Panc1 (cell line): ENCODE measurements at regions not wholly inside any gene's neighbourhood (a gene's known extent, or its start where the extent isn't known, plus 50 kb on each side); places are given as distances from the start of the nearest gene placed in this dataset.

Experiments used
- ATAC-seq: fragments of 200-7000 bp; cut with Tn5 transposase; 2 replicates; pipeline ENCODE4 v1.9.1; 2020; ENCODE audit warnings: mild to moderate bottlenecking, moderate library complexity
- BruUV-seq: library from RNA; stranded (reverse); fragments of 400-500 nt; replicated peaks from 2 replicates; lab custom pipeline; 2021; lab: Mats Ljungman, UMichigan
- CTCF ChIA-PET: fragments of 300-600 bp; sonication (Branson Sonifier 250); formaldehyde crosslinking; loops from one replicate; lab custom pipeline; 2022; ENCODE audit warnings: antibody characterized with exemption; lab: Charles Lee
- POLR2A ChIA-PET: fragments of 300-600 bp; sonication (Branson Sonifier 250); formaldehyde crosslinking; loops from one replicate; lab custom pipeline; 2022; ENCODE audit warnings: antibody characterized with exemption; lab: Charles Lee
- DNase-seq: peaks from one replicate; pipeline ENCODE4 v3.0.0-alpha.2; 2010; ENCODE audit warnings: low read depth, low spot score
- H3K27ac ChIP-seq: 2 replicates; pipeline ENCODE4 v1.5.1; 2011; ENCODE audit warnings: mild to moderate bottlenecking, low read length, inconsistent platforms
- H3K27me3 ChIP-seq: fragments of 200-500 bp; sonication (Bioruptor generic); 2 replicates; pipeline ENCODE4 v1.6.0; 2014; ENCODE audit warnings: low read length, inconsistent platforms; ENCODE audit not compliant: control insufficient read depth, insufficient read depth
- H3K36me3 ChIP-seq: fragments of 200-500 bp; sonication (Bioruptor generic); 2 replicates; pipeline ENCODE4 v1.5.1; 2014; ENCODE audit warnings: inconsistent platforms, mild to moderate bottlenecking, low read length, moderate library complexity; ENCODE audit not compliant: control insufficient read depth, insufficient read depth
- H3K4me1 ChIP-seq: 2 replicates; pipeline ENCODE4 v1.5.1; 2011; ENCODE audit warnings: inconsistent platforms, mild to moderate bottlenecking, low read length, moderate library complexity; ENCODE audit not compliant: control insufficient read depth, insufficient read depth
- H3K4me3 ChIP-seq, 2 experiments: 2 replicates each; pipeline ENCODE4 v1.5.1; 2011 to 2012; ENCODE audit warnings: low read depth in 2 of 2, low read length in 2 of 2, mild to moderate bottlenecking in 2 of 2, inconsistent platforms in 1 of 2, moderate library complexity in 1 of 2
- H3K9me3 ChIP-seq: fragments of 200-500 bp; sonication (Bioruptor generic); 2 replicates; pipeline ENCODE4 v1.5.1; 2014; ENCODE audit warnings: low read depth, mild to moderate bottlenecking, inconsistent platforms, low read length, moderate library complexity; ENCODE audit not compliant: control insufficient read depth, insufficient read depth
- CTCF ChIP-seq: fragments of 450-650 bp; IDR thresholded peaks from 2 replicates; pipeline ENCODE4 v1.5.1; 2017; ENCODE audit warnings: mild to moderate bottlenecking
- POLR2AphosphoS5 ChIP-seq: IDR thresholded peaks from 2 replicates; pipeline ENCODE4 v1.6.1; 2012; ENCODE audit warnings: mild to moderate bottlenecking, low read depth, low read length, moderate library complexity
- SIN3A ChIP-seq: IDR thresholded peaks from 2 replicates; pipeline ENCODE4 v1.6.1; 2012; ENCODE audit warnings: low read depth, mild to moderate bottlenecking, low read length, moderate library complexity, borderline replicate concordance; ENCODE audit not compliant: insufficient read depth
- TCF7L2 ChIP-seq: IDR thresholded peaks from 2 replicates; pipeline ENCODE4 v1.6.1; 2011; ENCODE audit warnings: mild to moderate bottlenecking, low read depth, low read length, inconsistent platforms
- in situ Hi-C: cut with HindIII; loops from 2 replicates; pipeline ENCODE4 v1.10.0; 2016; ENCODE audit warnings: low sequenced_read_pairs, low pct_unique_long_range_greater_than_20kb
- intact Hi-C: fragments of 100-400 bp; cut with micrococcal nuclease; formaldehyde crosslinking; loops from one replicate; pipeline ENCODE4 v1.10.0; 2022; ENCODE audit not compliant: unreplicated experiment
- TF ChIP-seq, protein P1 (sequence below), 2 experiments: IDR thresholded peaks; 2 replicates each; pipeline ENCODE4 v1.6.1; 2011 to 2012; ENCODE audit warnings: low read depth in 2 of 2, control low read depth in 1 of 2, low read length in 1 of 2, mild to moderate bottlenecking in 1 of 2, moderate library complexity in 1 of 2; ENCODE audit not compliant: insufficient read depth in 1 of 2

DNA sequence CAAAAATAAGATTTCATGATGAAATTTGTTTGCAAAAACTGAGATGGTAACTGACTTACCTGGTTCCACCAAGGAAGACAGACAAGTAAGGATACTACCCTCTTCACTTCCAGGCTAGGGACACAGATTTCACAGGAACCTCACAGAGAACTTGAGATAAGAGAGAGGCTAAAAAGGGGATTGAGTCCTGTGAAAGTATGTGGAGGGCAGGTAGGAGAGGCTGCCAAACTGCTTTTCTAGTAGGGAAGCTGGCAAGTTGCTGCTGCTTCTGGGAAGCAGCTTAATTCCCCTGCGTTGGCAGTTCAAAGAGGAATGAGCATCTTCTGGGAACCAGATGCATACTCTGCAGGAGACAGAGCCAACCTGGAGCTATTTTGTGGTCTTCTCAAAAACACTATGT, 841.6 kb downstream of the CCSER2 start:
- DNase-seq (no peak), ATAC-seq (no peak)
- H3K4me1 ChIP-seq, result no peaks in the 10 kb centered on the region
- no peak overlapping the region for H3K27ac ChIP-seq
- H3K4me3 ChIP-seq, result no peak overlapping the region
- in situ Hi-C loops, result no loop called here
- H3K9me3 ChIP-seq, result no peaks in the 10 kb centered on the region
- intact Hi-C loops, result no loop called here
- ChIA-PET CTCF (no interaction called here), POLR2A (no interaction called here)
- TF ChIP-seq TCF7L2 (no peak), CTCF (no peak)
- TF ChIP-seq, protein P1, sequence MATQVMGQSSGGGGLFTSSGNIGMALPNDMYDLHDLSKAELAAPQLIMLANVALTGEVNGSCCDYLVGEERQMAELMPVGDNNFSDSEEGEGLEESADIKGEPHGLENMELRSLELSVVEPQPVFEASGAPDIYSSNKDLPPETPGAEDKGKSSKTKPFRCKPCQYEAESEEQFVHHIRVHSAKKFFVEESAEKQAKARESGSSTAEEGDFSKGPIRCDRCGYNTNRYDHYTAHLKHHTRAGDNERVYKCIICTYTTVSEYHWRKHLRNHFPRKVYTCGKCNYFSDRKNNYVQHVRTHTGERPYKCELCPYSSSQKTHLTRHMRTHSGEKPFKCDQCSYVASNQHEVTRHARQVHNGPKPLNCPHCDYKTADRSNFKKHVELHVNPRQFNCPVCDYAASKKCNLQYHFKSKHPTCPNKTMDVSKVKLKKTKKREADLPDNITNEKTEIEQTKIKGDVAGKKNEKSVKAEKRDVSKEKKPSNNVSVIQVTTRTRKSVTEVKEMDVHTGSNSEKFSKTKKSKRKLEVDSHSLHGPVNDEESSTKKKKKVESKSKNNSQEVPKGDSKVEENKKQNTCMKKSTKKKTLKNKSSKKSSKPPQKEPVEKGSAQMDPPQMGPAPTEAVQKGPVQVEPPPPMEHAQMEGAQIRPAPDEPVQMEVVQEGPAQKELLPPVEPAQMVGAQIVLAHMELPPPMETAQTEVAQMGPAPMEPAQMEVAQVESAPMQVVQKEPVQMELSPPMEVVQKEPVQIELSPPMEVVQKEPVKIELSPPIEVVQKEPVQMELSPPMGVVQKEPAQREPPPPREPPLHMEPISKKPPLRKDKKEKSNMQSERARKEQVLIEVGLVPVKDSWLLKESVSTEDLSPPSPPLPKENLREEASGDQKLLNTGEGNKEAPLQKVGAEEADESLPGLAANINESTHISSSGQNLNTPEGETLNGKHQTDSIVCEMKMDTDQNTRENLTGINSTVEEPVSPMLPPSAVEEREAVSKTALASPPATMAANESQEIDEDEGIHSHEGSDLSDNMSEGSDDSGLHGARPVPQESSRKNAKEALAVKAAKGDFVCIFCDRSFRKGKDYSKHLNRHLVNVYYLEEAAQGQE (IDR thresholded peaks at IDR 0.05; ENCODE audit: insufficient read depth in 1 of 2, low read depth in 2 of 2, low read length in 1 of 2), result no peak
- no TSS peak for BruUV-seq
- H3K36me3 ChIP-seq, result no peaks in the 10 kb centered on the region
- no peaks in the 10 kb centered on the region for H3K27me3 ChIP-seq

DNA sequence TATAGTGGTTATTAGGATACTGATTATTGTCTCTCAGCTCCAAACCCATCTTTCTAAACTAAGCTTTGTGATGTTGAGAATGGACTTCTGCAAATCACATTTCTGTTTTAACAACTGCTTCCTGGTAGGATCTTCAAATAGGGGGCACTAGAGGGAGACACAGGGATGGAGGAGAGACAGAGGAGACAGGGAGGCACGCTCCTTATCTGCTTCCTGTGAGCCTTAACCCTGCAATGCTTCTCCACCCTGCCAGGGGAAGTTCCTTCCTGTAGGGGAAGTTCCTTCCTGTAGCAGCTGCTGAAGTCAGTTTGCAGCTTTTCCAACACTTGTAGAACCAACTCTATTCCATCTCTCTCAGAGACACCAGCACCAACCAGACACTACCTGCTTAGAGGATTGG, 847.2 kb downstream of the CCSER2 start:
- TF ChIP-seq, protein P1 (IDR thresholded peaks at IDR 0.05; ENCODE audit: insufficient read depth in 1 of 2, low read depth in 2 of 2, low read length in 1 of 2), result no peak
- TF ChIP-seq POLR2AphosphoS5, result no peak
- no peak for TF ChIP-seq SIN3A
- TF ChIP-seq TCF7L2, result no peak
- no peak for TF ChIP-seq CTCF
- Histone ChIP-seq H3K27ac (no peak overlapping the region), H3K36me3 (no peaks in the 10 kb centered on the region), H3K4me1 (no peaks in the 10 kb centered on the region), H3K27me3 (no peaks in the 10 kb centered on the region), H3K4me3 (no peak overlapping the region), H3K9me3 (no peaks in the 10 kb centered on the region)
- CTCF ChIA-PET, result no interaction called here
- ATAC-seq, result no peak
- POLR2A ChIA-PET, result no interaction called here
- in situ Hi-C loops, result no loop called here
- intact Hi-C loops, result no loop called here
- DNase-seq, result no peak
- no TSS peak for BruUV-seq
